ENCODE measurements at regions not wholly inside any gene's neighbourhood (a gene's known extent, or its start where the extent isn't known, plus 50 kb on each side); places are given as distances from the start of the nearest gene placed in this dataset.

GRCh38 chr12:105641749-105642148 lies 311.3 kb downstream of the C12orf75 start:
- TF ChIP-seq CTCF (IDR thresholded peaks at IDR 0.05) (no peak), POLR2AphosphoS5 (IDR thresholded peaks at IDR 0.05) (no peak)

All from esophagus muscularis mucosa (tissue), 3 donors.